HG02623 (cell line): ENCODE measurements at regions not wholly inside any gene's neighbourhood (a gene's known extent, or its start where the extent isn't known, plus 50 kb on each side); places are given as distances from the start of the nearest gene placed in this dataset.
"Not testable (repeated sequence)": the region's sequence is repeated elsewhere in the genome, so short reads cannot be mapped to it uniquely, and the experiment has no call there.

Experiments used
- ATAC-seq: cut with Tn5 transposase; IDR thresholded peaks from one replicate; pipeline ENCODE4 v1.9.1; 2021; ENCODE audit warnings: moderate library complexity; ENCODE audit not compliant: unreplicated experiment

DNA sequence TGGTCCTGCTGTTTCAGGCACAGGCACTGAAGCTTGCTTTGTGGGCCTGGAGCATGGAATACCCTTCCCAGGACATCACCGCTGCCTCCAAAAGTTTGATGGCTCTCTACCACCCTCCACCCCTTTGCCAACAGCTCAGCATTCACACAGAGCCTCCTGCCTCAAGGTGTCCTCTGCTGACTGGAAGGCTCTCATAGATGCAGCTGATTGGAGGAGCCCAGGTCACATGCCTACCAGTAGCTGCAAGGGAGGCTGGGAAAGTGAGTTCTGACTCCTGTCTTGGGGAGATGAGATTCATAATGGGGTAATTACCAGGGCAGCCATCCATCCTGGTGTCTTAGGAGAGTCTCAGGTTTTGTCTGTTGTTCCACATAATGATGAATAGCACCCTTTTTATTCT is 124.8 kb upstream of the GRIK3 start:
- ATAC-seq: no peak

DNA sequence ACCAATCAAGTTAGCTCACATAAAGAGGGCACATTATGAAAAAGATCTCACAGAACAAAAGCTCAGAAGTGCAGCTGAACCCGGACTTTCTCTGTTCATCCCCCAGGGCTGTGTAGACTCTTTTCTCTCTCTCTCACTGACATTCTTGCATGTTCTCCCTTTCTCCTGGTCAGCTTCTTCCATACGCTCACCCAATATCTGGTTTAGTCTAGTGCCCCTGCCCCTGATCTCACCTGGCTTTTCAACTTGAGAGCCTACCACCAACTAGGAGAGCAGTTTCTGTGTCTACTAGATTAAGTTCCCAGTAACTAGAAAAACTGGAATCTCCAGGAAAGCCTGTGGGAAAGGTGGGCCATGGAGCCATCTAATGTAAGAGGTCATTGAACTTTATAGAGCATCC is 126.9 kb upstream of the GRIK3 start:
- no peak for ATAC-seq

DNA sequence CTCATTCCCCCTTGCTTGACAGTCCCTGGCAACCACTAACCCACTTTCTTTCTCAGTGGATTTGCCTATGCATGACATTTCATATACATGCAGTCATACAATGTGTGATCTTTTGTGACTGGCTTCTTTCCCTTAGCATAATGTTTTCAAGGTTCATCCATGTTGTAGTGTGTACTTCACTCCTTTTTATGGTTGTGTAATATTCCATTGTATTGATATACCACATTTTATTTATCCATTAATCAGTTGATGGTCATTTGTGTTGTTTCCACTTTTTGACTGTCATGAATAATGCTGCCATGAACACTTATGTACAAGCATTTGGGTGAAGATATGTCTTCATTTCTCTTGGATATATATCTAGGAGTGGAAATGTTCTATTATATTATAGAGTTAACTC is 127.7 kb upstream of the GRIK3 start:
- ATAC-seq: no peak

DNA sequence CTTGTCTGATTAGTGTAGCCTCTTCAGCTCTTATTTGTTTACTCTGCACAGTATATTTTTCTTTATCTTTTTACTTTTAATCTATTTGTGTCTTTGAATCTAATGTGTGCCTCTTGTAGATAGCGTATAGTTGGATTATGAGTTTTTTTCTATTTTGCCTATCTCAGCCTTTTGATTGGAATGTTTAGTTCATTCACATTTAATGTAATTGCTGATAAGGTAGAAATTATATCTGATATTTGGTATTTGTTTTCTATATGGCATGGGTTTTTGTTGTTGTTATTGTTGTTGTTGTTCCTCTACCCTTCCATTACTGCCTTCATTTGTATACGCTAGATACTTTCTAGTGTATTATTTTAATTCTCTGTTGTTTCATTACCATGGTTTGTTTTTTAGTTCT is 131.7 kb upstream of the GRIK3 start:
- no peak for ATAC-seq

DNA sequence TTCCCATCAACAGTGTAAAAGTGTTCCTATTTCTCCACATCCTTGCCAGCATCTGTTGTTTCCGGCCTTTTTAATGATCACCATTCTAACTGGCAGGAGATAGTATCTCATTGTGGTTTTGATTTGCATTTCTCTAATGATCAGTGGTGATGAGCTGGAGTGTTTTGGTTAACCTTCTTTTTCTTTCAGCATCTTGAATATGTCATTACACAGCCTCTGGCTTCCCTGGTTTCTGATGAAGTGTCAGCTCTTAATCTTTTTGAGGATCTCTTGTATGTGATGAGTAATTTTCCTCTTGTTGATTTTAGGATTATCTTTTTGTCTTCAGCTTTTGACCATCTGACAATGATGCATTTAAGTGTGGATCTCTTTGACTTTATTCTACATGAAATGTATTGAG is 133.2 kb upstream of the GRIK3 start:
- ATAC-seq: no peak

DNA sequence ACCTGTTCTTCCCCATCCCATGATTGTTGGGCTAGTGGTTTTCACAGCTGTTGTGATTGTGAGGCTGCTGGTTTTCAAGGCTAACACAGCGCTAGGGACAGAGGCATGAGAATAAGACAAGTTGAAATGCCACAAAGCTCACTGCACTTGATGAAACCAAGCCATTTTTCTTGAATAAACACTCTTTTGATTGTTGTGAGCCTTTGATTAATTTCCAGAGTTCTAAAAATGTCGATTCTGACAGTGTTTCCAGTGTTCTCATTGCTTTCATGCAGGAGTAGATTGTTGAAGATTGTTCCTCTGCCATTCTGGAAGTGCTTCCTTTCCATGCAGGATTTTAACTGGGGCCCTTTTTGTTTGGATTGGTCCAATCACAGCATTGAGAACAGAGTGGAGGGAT is 134.9 kb upstream of the GRIK3 start:
- ATAC-seq: no peak

DNA sequence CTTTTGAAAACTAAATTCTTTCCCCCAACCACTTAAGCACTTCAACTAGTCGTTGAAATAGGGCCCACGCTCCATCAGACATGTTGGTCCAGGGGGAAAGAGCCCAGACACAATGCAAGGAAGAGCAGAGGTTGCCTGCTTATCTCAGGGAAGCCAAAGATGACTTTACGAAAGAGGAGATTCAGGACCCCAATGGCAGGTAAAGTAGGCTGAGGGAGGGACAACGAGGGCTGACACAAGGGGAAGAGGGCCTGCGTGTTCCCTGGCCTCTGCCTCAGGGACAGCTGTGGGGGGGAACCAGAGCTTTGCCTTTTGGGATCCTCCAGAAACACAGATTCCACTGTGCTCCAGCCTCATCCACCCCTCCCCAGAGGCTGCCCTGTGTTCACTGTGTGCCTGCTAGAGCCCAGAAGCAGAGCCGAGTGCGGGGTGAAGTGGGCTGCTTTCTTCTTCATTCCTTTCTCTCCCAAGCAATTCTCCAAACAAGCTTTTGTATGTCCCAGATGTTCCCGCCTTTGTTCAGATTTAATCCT is 135.5 kb upstream of the GRIK3 start:
- ATAC-seq: no peak

DNA sequence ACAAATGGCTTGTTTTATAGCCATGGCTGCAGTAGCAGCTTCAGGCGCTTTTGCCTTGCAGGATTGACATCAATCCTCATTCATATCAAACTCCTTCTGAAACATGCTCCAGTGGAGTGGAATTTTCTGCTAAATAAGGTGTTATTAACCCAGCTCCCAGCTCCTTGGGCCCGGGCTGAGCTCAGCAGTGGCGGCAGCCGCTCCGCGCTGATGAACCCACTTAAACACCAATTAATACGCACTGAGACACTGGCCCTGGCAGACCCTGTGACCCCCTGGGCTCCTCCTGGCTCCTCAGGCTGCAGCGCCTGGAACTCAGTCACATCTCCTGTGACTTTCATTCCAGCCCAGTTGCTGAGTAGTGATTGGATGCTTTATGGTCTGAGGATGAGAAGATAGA is 137.4 kb upstream of the GRIK3 start:
- ATAC-seq: no peak

DNA sequence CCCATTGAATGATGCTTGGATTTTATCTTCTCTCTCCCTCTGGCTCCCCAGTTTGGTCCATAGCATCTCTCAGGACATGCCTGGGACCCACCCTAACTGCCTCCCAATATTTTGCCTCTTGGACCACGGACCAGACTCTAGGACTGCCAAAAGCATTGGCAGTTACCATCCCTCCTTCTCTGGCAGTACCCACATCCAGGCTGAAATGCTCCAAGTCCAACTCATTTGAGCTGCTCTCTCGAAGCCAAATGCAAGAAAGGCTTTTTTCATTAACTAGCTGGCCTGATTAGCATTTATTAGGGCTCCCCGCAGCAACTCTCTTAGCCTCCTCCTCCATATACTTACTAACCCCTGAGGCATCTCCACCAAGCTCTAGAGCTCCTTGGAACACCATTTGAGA is 140.0 kb upstream of the GRIK3 start:
- ATAC-seq: no peak

DNA sequence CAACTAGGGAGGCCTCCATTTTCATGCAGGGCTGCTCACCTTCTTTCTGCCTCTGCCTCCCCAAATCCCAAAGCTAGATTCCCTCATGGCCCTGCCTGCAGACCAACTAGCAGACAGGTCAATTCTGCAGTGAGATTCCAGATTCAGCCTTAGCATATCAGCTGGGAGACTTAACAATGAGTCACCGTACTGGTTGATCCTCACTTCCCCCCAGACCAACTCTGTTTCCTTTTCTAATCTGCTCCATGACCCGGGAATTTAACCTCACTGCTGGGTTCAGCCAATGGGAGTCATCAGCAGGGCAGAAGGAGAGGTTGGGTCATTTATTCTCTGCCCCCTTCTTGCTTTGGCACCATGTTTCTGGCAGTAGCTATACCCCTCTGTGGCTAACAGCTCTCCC is 140.6 kb upstream of the GRIK3 start:
- ATAC-seq: no peak

DNA sequence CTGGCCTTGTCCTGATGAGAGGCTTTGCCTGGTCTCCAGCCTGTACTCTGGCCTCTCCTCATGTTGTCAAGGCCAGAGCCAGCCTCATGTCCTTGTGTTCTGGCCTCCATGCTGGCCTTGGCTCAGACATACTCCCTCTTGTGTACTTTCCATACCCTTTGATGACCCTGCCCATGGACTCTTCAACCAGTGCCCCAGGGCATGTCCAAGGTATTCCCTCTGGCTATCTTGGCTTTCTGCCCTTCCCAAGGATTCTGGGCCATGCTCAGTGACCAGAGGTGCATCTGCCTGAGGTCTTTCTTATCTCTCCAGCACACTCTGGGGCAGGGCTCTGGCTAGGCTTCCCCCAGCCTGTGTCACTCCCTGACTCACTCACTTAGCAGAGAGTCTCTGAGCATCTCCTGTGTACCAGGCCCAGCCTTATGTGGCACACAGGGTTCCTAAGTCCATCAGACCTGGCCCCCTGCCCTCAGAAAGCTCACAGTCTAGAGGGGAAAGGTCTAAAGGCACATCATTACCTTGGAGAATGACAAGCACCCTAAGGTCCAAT is 141.4 kb upstream of the GRIK3 start:
- ATAC-seq: no peak

DNA sequence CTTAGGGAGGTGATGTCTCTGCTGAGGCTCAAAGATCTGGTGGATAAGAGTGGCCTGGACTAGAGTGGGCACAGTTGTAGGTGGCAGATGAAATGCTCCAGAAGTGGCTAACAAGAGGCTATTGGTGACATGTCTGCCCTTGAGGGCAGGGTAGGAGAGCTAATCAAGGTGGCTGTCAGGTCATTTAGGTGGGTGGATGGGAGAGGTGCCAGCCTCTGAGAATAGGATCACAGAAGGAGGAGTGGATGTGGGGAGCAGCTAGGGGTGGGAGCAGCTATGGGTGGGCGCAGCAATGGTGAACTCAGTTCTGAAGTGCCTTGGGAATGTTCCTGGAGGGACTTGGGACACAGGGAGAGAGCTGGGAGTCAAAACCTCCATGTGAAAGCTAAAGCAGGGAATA is 142.0 kb upstream of the GRIK3 start:
- no peak for ATAC-seq

DNA sequence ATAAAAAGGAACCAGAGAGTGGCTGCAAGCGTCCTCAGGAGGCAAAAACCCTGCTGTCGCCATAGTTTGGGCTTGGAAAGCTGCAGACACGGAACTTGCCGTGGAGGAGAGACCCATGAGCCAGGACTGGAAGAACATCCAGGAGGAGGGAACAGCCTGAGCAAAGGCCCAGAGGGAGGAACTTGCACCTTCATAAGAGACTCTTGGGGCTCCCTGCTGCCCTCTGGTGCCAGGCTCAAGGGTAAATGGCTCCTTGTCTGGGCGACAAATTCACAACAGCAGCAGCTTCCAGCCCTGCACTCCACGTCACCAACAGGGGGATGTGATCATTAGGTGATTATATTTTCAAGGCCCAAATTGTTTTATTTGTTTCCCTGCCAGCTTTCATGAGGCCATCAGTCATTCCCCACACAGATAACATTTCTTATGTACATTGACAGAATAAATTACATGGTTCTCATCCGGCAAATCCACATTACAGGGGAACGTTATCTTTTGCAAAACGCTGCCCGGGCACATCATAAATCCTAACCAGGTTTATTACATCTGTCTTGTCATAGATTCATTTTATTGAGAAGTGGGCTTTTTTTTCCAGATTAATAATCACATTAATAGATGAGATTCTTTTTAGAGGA is 143.0 kb upstream of the GRIK3 start:
- ATAC-seq: no peak

DNA sequence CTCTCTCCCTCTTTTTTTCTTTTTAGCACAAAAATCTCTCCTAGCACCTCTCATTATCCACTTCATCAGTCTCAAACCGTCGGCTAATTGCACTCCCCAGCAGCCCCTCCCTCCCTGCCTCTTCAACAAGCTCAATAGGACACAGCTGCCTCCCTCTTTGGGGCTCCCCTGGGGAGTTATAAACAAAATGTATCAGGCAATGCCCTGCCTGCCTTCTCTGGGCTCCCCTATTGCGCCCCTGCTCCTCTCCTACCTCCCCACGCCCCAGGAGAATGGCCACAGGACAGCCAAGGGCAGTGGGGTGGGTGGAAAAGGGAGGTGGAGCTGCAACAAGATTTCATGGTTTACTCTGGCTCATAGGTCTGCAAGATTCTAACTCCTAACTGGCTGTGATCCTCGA is 147.1 kb upstream of the GRIK3 start:
- ATAC-seq: no peak

DNA sequence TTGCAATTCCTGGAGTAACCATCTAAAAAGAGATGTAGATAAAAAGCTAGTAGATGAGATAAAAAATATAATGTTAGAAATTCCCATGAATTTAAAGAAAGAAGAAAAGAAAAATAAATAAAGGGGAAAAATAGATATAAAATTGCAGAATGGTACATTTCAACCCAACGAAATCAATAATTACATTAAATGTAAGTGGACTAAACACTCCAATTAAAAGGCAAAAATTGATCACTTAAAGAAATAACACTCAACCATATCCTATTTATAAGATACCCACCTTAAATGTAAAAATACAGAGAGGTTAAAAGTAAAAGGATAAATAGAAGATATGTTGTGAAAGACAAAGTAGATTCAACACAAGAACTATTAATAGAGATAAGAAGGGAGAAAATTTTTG is 150.5 kb upstream of the GRIK3 start:
- ATAC-seq: no peak

DNA sequence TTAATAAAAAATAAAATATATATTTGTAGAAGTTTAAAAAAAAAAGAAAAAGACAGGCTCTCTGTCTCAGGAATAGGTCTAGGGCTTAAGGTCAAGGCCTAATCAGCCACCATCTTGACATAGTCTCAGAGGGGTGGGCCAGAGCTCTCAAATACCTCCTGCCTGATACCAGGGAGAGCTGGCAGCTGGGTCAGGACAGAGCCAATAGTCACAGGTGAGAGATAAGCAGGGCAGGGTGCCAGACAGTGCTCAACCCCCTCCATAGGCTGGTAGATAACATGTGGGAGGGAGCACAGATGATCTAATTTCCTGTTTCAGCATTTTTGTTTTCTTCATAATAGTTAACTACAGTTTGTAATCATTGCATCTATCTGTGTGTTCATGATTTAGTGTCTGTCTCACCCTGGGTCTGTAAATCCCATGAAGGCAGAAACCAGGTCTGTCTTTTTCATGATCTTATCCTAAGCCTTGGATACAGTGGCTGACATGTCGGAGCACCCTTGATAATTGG is 152.0 kb upstream of the GRIK3 start:
- ATAC-seq: no peak

DNA sequence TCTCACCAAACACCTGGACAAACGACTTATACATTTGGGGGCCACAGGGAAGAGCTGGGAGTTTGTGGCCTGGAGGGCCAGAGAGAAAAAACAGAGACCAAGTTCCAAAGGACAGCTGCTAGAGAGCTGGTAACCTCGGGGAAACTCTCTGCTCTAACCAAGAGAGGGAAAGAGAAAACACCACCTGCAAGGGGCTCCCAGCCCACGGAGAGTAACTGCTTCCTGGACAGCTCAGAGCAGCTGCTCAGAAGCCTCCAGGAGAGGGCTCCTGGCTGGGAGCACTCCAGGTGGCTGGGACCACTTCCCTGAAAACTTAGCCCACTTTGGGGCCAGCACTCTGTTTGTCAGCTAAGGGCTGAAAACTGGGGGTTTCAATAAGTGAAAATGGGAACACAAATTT is 154.8 kb upstream of the GRIK3 start:
- ATAC-seq: no peak

DNA sequence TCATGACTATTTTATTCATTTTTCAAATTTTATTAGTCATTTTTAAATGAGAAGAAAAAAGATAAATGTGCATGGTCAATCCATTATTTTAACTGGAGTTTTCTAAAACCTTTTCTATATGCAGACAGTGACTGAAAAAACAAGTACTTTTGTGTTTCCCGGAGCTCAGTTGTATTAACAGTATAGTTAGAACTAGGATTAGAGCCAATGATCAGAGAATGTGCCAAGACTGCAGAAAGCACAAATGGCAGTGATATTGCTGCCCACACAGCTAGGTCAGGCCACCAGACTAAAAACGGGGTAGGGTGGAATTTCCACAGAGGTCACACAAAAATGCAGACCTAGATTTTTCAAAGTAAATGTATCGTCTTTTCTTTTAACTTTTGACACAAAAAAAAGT is 163.1 kb upstream of the GRIK3 start:
- ATAC-seq: no peak

DNA sequence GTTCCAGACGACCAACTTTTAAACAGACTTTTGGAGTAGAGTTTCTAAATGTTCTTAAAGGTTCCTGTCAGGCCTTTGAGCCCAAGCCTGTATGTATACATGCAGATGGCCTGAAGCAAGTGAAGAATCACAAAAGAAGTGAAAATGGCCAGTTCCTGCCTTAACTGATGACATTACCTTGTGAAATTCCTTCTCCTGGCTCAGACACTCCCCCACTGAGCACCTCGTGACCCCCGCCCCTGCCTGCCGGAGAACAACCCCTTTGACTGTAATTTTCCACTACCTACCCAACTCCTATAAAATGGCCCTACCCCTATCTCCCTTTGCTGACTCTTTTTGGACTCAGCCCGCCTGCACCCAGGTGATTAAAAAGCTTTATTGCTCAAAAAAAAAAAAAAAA is 180.0 kb upstream of the GRIK3 start:
- ATAC-seq: not testable (repeated sequence)

DNA sequence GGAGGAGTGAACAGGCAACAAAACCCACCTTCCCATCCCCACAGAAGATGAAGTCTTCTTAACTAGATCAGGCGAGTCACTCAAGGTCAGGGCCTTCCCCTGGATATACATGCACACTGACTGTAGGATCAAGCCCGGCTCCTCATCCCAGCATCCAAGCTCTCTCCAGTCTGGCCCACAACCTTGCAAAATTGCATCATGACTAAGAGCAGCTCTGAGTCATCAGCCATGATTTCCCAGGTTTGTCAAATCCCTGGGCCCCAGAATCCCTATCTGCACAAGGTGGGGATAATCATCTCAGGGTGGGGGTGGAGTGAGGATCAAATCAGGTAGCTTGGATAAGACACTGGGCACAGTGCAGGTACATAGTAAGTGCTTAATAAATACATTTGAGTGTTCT is 199.3 kb upstream of the GRIK3 start:
- no peak for ATAC-seq

DNA sequence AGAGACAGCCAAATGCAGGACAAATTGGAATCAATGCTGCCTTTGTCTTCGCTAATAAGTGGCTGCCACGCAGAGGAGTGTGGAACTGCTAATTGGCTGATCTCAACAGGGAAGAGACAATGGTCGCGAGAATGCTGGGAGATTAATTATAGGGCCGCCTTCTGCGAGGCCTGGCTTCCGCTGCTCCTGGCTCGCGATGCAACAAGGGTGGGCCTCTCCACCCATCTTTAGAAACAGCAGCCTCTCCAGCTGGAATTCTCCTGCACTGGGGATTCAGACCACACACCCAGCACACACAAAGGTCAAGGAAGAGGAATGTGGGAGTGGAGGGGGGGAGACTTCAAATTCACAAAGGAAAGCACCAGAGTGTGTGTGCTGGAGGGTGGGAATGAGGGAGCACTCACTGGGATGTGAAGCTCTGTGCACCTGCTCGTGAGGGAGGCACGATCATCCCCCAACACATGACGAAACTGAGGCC is 200.7 kb upstream of the GRIK3 start:
- no peak for ATAC-seq

DNA sequence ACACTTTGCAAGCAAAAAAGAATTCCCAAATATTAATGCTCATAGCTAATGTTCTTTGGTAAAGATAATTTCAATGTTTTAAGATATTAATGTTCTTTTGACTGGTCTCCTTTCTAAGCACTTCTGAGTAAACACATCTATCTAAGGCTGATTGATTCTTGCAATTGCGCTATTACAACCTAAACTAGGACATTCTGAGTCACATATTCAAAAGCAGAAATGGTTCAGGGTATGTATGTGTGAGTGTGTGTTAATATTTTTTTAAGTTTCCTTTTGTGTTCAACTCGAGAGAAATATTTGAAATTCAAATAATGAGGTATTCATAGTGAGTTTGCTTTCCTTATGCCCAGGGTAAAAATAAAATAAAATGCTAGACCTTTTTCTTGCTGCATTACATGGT is 203.6 kb upstream of the GRIK3 start:
- ATAC-seq: no peak
